ENCODE measurements at regions not wholly inside any gene's neighbourhood (a gene's known extent, or its start where the extent isn't known, plus 50 kb on each side); places are given as distances from the start of the nearest gene placed in this dataset.

GRCh38 chr14:41087056-41087455, 519.6 kb upstream of the LRFN5 start:
- H3K27me3 Mint-ChIP-seq (ENCODE audit: insufficient read depth, low read depth, poor library complexity), result no peaks in the 10 kb centered on the region

More at GRCh38 chr14:41087056-41087455, 519.6 kb upstream of the LRFN5 start:
- no peak overlapping the region for H3K4me3 ChIP-seq
- no peaks in the 10 kb centered on the region for H3K4me1 ChIP-seq (ENCODE audit: insufficient read depth)
- TF ChIP-seq STAT1 (IDR thresholded peaks at IDR 0.05; ENCODE audit: unreplicated experiment) (no peak), ZNF331 (CRISPR knock-in tag; IDR thresholded peaks at IDR 0.05; ENCODE audit: low read depth) (no peak), POLR2AphosphoS5 (IDR thresholded peaks at IDR 0.05; ENCODE audit: low read depth) (no peak), REST (IDR thresholded peaks at IDR 0.05; ENCODE audit: unreplicated experiment) (no peak), JUNB (IDR thresholded peaks at IDR 0.05; ENCODE audit: unreplicated experiment) (no peak), EZH2 (IDR thresholded peaks at IDR 0.05; ENCODE audit: low read depth, unreplicated experiment) (no peak), CREB1 (CRISPR knock-in tag; IDR thresholded peaks at IDR 0.05; ENCODE audit: low read depth) (no peak), ETS1 (IDR thresholded peaks at IDR 0.05) (no peak), ZNF462 (CRISPR knock-in tag; IDR thresholded peaks at IDR 0.05) (no peak), ZNF114 (CRISPR knock-in tag; IDR thresholded peaks at IDR 0.05) (no peak), EZH2phosphoT487 (IDR thresholded peaks at IDR 0.05; ENCODE audit: unreplicated experiment) (no peak)
- H2AFZ ChIP-seq, result no peak overlapping the region
- Mint-ChIP-seq H3K27ac (no peak overlapping the region), H3K4me1 (no peaks in the 10 kb centered on the region), H3K4me3 (no peak overlapping the region), H3K9me3 (peaks cover 4% of the 10 kb centered on the region; the same call in 1 of the 3 replicates), H3K36me3 (ENCODE audit: low read depth) (peaks cover 4% of the 10 kb centered on the region; the same call in 2 of the 3 replicates)
- no peaks in the 10 kb centered on the region for H4K20me1 ChIP-seq (replicated peaks; ENCODE audit: insufficient read depth)
- H3K36me3 ChIP-seq (ENCODE audit: insufficient read depth), result no peaks in the 10 kb centered on the region
- no peak overlapping the region for H3K27ac ChIP-seq (ENCODE audit: low read depth)
- H3F3A ChIP-seq (replicated peaks; ENCODE audit: low read depth), result no peaks in the 10 kb centered on the region
- H3K79me2 ChIP-seq (replicated peaks; ENCODE audit: insufficient read depth), result no peaks in the 10 kb centered on the region
- H3K4me2 ChIP-seq, result no peak overlapping the region
- H3K9me2 ChIP-seq (ENCODE audit: insufficient read depth), result no peaks in the 10 kb centered on the region; the same call in 1 of the 2 replicates
- ATAC-seq (no peak), DNase-seq (ENCODE audit: low spot score) (no peak)
- H3K27me3 ChIP-seq (ENCODE audit: insufficient read depth), result no peaks in the 10 kb centered on the region

Measured in GM23338 (cell line).